ENCODE measurements at regions not wholly inside any gene's neighbourhood (a gene's known extent, or its start where the extent isn't known, plus 50 kb on each side); places are given as distances from the start of the nearest gene placed in this dataset.
A peak's percentile ranks its signal among the peaks of the same experiment; 100 is the strongest.
"Not testable (repeated sequence)": the region's sequence is repeated elsewhere in the genome, so short reads cannot be mapped to it uniquely, and the experiment has no call there.

- Histone ChIP-seq H3K9me3 (no peaks in the 10 kb centered on the region; the same call in 1 of the 2 replicates), H3K4me3 (no peak overlapping the region), H3K4me1 (no peaks in the 10 kb centered on the region), H3K27me3 (ENCODE audit: low read depth) (no peaks in the 10 kb centered on the region), H3K36me3 (replicated peaks) (no peaks in the 10 kb centered on the region)
- no peak for DNase-seq (ENCODE audit: low spot score in 2 of 2)
- in situ Hi-C loops (cut with MboI; ENCODE audit: low sequenced_read_pairs): no loop called here
Observed at GRCh38 chr3:112721231-112721630, 80.3 kb upstream of the CCDC80 start.

- no peak overlapping the region for H3K4me3 ChIP-seq
- in situ Hi-C loops (cut with MboI; ENCODE audit: low sequenced_read_pairs): no loop called here
- H3K36me3 ChIP-seq (replicated peaks): no peaks in the 10 kb centered on the region
- H3K9me3 ChIP-seq: no peaks in the 10 kb centered on the region; the same call in 1 of the 2 replicates
- DNase-seq (ENCODE audit: low spot score in 2 of 2): no peak
- H3K27me3 ChIP-seq (ENCODE audit: low read depth): no peaks in the 10 kb centered on the region
- no peaks in the 10 kb centered on the region for H3K4me1 ChIP-seq
Observed at GRCh38 chr3:112718967-112719366, 78.0 kb upstream of the CCDC80 start.

DNA sequence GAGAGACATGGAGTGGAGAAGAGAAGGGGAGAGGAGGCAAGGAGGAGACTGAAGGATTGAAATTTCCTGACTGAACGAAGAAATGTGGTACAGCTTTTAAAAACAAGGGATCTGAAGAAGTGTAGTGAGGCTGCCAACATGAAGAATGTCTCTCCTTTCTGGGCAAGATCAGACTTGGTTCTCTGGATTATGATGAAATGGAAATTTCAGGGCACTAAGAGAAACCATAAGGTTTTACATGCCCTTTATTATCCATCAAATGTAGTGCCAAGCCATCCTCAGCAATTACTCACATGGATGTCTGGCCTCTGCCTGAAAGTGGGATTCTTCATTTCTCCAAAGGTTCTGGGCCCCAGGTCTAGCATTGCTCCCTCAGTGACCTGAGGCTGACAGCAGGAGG lies 77.6 kb upstream of the CCDC80 start:
- in situ Hi-C loops (cut with MboI; ENCODE audit: low sequenced_read_pairs): no loop called here
- no peak overlapping the region for H3K4me3 ChIP-seq
- no peak for DNase-seq (ENCODE audit: low spot score in 2 of 2)
- no peaks in the 10 kb centered on the region for H3K36me3 ChIP-seq (replicated peaks)
- H3K9me3 ChIP-seq: no peaks in the 10 kb centered on the region; the same call in 1 of the 2 replicates
- H3K27me3 ChIP-seq (ENCODE audit: low read depth): no peaks in the 10 kb centered on the region
- no peaks in the 10 kb centered on the region for H3K4me1 ChIP-seq

DNA sequence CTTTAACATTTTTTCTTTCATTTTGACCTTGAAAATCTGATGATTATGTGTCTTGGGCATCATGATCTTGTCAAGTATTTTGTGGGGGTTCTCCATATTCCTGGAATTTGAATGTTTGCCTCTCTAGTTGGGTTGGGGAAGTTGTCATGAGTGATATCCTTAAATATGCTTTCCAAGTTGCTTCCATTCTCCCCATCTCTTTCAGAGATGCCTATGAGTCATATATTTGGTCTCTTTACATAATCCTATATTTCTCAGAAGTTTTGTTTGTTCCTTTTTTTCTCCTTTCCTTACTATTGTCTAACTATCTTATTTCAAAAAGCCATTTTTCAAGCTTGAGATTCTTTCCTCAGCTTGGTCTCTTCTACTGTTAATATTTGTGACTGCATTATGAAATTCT lies 69.0 kb upstream of the CCDC80 start:
- H3K9me3 ChIP-seq: 0 out of 2 replicates have a peak, but pooled peaks cover 3% of the 10 kb centered on the region
- H3K36me3 ChIP-seq (replicated peaks): no peaks in the 10 kb centered on the region
- no peak for DNase-seq (ENCODE audit: low spot score in 2 of 2)
- no peaks in the 10 kb centered on the region for H3K27me3 ChIP-seq (ENCODE audit: low read depth)
- no peak overlapping the region for H3K4me3 ChIP-seq
- in situ Hi-C loops (cut with MboI; ENCODE audit: low sequenced_read_pairs): no loop called here
- H3K4me1 ChIP-seq: no peaks in the 10 kb centered on the region

GRCh38 chr3:112699436-112699978 lies 58.6 kb upstream of the CCDC80 start:
- H3K4me3 ChIP-seq: no peak overlapping the region
- DNase-seq (ENCODE audit: low spot score in 2 of 2): no peak
- H3K27me3 ChIP-seq (ENCODE audit: low read depth): peaks cover 3% of the 10 kb centered on the region; the same call in 1 of the 2 replicates
- 0 out of 2 replicates have a peak, but pooled peaks cover 3% of the 10 kb centered on the region for H3K4me1 ChIP-seq
- no peaks in the 10 kb centered on the region for H3K36me3 ChIP-seq (replicated peaks)
- no peaks in the 10 kb centered on the region for H3K9me3 ChIP-seq
- in situ Hi-C loops (cut with MboI; ENCODE audit: low sequenced_read_pairs): no loop called here

DNA sequence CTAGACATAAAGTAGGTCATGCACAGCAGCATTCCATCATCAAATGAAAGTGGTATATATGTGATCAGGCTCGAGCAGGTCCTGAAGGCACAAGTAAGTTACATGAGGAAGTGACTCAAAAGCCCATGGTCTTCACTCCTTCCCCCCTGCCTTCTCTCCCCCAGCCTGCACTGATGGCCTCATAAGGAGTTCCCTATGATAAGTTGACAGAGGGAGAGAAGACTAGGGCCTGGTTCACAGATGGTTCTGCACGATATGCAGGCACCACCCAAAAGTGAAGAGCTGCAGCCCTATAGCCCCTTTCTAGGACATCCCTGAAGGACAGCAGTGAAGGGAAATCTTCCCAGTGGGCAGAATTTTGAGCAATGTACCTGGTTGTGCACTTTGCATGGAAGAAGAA lies 57.5 kb upstream of the CCDC80 start:
- H3K4me1 ChIP-seq; H3K36me3 ChIP-seq (replicated peaks); H3K9me3 ChIP-seq; DNase-seq (ENCODE audit: low spot score in 2 of 2); in situ Hi-C loops (cut with MboI; ENCODE audit: low sequenced_read_pairs); H3K27me3 ChIP-seq (ENCODE audit: low read depth); H3K4me3 ChIP-seq: not testable (repeated sequence)

DNA sequence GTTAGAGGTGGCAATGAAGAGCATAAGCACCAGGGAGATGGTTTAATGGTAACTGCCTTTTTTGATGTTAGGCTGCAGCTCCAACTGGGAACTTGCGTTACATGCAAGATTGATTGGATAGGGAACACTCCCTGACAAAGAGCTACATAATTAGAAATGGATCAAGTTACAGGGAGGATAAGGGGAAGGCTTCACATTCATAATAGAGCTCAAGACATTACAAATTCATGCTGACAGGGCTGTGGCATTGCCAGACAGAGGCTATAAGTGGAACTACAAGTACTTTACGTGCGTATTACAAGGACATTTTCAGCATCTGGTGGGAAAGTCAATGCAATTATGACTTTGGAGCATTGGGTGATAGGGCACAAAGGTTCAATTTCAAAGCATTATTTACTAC lies 55.3 kb upstream of the CCDC80 start:
- DNase-seq (ENCODE audit: low spot score in 2 of 2); H3K4me1 ChIP-seq; in situ Hi-C loops (cut with MboI; ENCODE audit: low sequenced_read_pairs); H3K27me3 ChIP-seq (ENCODE audit: low read depth); H3K36me3 ChIP-seq (replicated peaks); H3K9me3 ChIP-seq; H3K4me3 ChIP-seq: not testable (repeated sequence)

DNA sequence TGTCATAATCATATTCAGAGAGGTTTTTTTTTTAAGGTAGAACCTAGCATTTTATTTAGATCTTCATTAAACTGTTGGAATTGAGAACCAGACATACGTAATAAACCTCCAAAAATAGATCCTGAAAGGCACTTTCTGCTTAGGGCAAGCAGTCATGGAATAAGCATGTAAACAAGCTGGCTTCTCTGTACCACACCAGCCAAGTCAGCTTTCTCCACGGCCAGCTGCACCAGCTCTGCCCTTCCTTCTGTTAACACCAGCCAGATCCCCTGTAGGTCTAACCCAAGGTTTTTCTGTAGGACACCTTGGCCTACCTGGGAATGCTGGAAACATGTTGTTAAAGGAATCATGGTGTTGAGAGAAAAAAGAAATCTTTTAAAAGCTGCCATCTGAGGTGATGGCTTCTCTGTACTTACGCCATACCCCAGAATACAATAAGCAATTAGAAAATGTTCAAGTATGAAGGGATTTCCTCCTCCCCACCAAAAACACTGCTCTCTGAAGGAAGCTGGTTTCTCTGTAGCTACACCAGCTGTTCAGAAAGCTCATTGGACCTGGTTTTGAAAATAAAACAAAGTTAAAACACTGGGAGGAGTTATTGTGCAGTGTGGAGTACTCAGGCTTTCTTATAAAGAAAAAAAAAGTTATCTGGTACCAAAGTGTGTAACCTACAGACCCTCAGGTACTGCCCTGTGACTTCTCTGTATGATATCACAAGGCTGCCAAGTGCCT lies 54.6 kb upstream of the CCDC80 start:
- H3K9me3 ChIP-seq; H3K4me3 ChIP-seq; in situ Hi-C loops (cut with MboI; ENCODE audit: low sequenced_read_pairs); H3K27me3 ChIP-seq (ENCODE audit: low read depth); H3K36me3 ChIP-seq (replicated peaks); H3K4me1 ChIP-seq; DNase-seq (ENCODE audit: low spot score in 2 of 2): not testable (repeated sequence)

- H3K9me3 ChIP-seq; H3K4me1 ChIP-seq; DNase-seq (ENCODE audit: low spot score in 2 of 2); in situ Hi-C loops (cut with MboI; ENCODE audit: low sequenced_read_pairs); H3K27me3 ChIP-seq (ENCODE audit: low read depth); H3K36me3 ChIP-seq (replicated peaks); H3K4me3 ChIP-seq: not testable (repeated sequence)
Observed at GRCh38 chr3:112694906-112695305, 54.0 kb upstream of the CCDC80 start.

DNA sequence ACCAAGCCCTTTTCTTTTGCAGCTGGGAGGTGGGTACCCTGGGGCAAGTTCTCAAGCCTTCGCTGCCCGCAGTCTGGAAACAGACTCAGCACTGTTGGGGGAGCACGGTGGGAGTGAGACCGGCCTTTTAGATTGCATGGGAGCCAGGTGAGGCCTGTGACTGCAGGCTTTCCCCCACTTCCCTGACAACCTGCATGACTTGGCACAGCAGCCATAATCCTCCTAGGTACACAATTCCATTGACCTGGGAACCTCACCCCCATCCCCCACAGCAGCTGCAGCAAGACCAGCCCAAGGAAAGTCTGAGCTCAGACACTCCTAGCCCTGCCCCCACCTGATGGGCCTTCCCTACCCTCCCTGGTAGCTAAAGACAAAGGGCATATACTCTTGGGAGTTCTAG lies 52.2 kb upstream of the CCDC80 start:
- H3K36me3 ChIP-seq (replicated peaks): no peaks in the 10 kb centered on the region
- no peaks in the 10 kb centered on the region; the same call in 1 of the 2 replicates for H3K9me3 ChIP-seq
- in situ Hi-C loops (cut with MboI; ENCODE audit: low sequenced_read_pairs): no loop called here
- peaks cover 20% of the 10 kb centered on the region for H3K4me1 ChIP-seq
- no peak overlapping the region for H3K4me3 ChIP-seq
- peak in 1 of 2 experiments; percentile 12 for DNase-seq (ENCODE audit: low spot score in 2 of 2)
- H3K27me3 ChIP-seq (ENCODE audit: low read depth): no peaks in the 10 kb centered on the region
